Left hindlimb (tissue), 1 donor: ENCODE measurements at regions not wholly inside any gene's neighbourhood (a gene's known extent, or its start where the extent isn't known, plus 50 kb on each side); places are given as distances from the start of the nearest gene placed in this dataset.
A peak's percentile ranks its signal among the peaks of the same experiment; 100 is the strongest.
"Not testable (repeated sequence)": the region's sequence is repeated elsewhere in the genome, so short reads cannot be mapped to it uniquely, and the experiment has no call there.

ENCODE experiments used
- DNase-seq: peaks from one replicate; pipeline ENCODE4 v3.0.0-alpha.2; 2018

GRCh38 chr3:115254492-115255196 is 107.6 kb upstream of the ZBTB20 start:
- no peak for DNase-seq

- no peak for DNase-seq
These were observed 108.1 kb upstream of the ZBTB20 start for GRCh38 chr3:115255197-115255585.

GRCh38 chr3:115270849-115271248 is 123.8 kb upstream of the ZBTB20 start:
- DNase-seq, result no peak

- DNase-seq, result no peak
These were observed 125.1 kb upstream of the ZBTB20 start for GRCh38 chr3:115272036-115272824.

GRCh38 chr3:115275896-115276295 is 128.8 kb upstream of the ZBTB20 start:
- DNase-seq, result no peak

GRCh38 chr3:115279939-115280338 is 132.9 kb upstream of the ZBTB20 start:
- DNase-seq, result no peak

DNA sequence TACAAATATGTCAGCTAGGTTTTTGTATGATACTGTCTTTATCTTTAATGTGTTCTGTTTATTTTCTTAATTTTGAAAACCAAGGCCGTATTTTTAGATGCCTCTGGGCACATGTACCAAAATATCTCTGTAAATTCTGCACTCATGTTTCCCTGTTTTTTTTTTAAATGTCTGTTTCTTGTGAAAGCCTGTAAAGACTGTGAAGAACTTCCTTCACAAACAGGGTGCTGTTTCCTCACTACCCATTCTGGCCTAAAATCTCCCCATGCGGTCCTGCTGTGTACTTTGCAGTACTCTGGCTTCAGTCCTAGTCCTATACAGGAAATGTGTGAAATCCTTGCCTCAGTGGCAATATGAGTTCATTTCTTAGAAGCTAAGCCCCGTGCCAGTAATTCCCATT is 133.4 kb upstream of the ZBTB20 start:
- DNase-seq, result no peak

- no peak for DNase-seq
These were observed 134.9 kb upstream of the ZBTB20 start for GRCh38 chr3:115281697-115282675.

GRCh38 chr3:115284980-115285379 is 137.9 kb upstream of the ZBTB20 start:
- DNase-seq, result no peak

DNA sequence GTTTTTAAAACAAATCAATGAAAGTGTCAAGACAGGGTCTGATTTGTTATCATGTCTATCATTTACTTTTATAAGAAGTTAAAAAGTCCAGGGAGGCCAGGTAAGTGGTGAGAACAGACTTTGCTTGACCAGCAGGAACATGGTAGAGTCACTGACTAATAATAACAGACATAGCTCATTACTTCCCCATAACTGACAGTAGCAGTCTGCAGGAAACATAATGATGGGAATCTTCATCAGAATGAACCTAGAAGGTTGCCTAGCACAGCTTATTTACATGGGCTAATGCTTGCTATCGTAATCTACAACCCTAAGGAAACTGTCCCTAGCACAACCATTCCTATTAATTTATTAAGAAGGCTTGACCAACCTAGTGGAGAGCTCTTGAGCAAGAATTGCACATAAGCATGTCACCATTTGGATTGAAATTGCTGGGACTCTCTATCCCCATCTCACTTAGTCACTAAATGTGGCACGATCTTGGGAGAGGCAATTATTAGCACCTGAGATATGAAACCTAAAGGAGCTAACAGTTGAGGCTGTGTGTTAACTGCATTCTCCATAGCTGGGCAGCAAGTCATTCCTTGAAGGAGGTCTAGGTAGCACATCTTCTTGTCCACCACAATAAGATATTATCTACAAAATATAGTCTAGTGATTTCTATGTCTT is 139.6 kb upstream of the ZBTB20 start:
- no peak for DNase-seq

DNA sequence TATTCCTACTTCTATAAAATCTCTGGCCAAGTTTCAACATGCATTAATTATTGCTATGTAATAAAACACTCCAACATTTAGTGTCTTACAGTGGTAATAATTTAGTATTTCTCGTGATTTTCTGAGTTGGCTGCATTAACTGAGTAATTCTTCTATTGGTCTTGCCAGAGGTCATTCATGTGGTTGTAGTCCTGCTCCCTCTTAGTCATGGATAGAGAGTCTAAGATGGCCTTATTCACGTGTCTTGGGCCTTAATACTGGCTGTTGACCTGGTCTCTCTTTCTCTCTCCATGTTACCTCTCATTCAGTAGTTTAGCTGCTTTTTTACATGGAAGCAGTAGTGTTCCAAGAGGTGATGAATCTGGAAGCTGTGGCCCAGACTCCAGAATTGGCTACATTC is 140.1 kb upstream of the ZBTB20 start:
- DNase-seq, result no peak

DNA sequence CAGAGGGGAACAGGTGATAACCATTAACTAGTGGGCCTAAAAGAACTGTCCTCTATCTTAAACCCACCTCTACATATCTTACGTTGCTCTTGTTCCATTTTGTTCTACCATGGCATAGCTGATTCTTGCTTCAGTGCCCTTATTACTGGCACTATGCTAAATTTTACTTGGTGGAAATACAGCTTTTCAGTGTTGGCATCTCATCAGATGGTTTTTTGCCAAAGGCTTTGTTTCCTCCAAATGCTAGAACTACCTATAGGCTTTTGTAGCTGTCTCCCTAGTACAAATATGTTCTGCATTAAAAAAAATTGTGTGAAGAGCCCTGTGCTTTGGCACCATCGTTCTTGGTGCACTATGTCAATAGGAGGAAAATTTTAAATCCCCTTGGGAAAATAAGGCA is 145.0 kb upstream of the ZBTB20 start:
- DNase-seq, result no peak

- no peak for DNase-seq
These were observed 145.6 kb upstream of the ZBTB20 start for GRCh38 chr3:115292677-115293165.

GRCh38 chr3:115293321-115293720 is 146.2 kb upstream of the ZBTB20 start:
- DNase-seq, result no peak

GRCh38 chr3:115301364-115301860 is 154.3 kb upstream of the ZBTB20 start:
- no peak for DNase-seq

GRCh38 chr3:115317953-115318352 is 170.9 kb upstream of the ZBTB20 start:
- not testable (repeated sequence) for DNase-seq

GRCh38 chr3:115321400-115321805 is 174.3 kb upstream of the ZBTB20 start:
- DNase-seq, result no peak

- DNase-seq, result no peak
These were observed 175.8 kb upstream of the ZBTB20 start for GRCh38 chr3:115322901-115323300.

GRCh38 chr3:115323380-115323779 is 176.3 kb upstream of the ZBTB20 start:
- no peak for DNase-seq

DNA sequence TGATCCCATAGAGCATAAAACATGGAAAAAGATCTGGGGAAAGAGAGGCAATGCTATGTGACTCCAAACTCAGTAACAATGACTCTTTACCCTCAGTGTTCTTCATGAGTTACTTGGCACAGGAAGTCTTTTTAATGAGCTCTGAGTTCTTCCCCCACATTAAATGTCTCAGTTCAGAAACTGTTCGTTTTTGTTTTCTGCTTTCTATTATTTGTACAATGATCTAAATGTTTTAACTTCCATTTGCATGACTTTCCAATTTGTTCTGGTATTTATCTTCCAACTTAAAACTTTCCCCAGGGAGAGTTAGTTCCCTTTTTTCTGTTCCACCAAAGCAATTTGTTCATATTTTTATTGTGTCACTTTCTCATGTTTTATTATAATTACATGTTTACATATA is 177.0 kb upstream of the ZBTB20 start:
- no peak for DNase-seq

DNA sequence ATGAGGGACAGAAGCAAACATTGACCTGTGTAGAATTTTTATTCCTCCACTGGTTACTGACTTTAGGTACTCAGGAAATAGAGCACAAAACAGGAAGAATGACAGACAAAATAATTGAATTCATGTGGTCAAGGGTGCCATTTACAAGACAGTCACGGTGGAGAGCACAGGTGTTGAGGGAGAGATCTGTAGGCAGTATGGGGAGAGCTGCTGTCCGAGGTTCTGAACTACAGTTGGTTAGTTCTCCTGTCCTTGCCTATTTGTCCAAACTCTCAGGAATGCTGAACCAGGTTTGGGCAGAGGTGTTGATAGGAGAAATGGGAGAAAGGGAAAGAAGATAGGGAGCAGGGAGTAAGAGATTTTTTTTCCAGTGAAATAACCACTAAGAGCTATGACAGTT is 178.5 kb upstream of the ZBTB20 start:
- peak; percentile 26 for DNase-seq

DNA sequence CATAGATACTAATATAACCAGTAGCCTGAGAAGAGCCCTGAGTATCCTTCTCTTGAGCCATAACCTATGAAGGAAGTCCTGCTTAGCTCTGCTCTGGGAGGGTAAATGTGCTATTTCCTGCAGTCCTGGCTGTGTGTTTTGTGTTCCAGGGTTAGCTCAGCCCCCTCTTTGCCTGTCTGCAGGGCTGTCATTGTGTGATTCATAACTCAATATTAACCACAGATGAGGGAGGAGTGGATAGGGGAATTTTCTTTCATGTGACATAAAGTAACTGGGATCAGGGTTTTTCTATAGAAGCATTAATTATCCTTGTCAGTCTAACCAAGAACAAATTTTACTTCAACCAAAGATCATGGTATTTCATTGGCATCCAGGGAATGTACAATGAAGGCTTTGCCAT is 183.3 kb upstream of the ZBTB20 start:
- DNase-seq, result no peak
